IgD-negative memory B cell (primary cell): ENCODE measurements at regions not wholly inside any gene's neighbourhood (a gene's known extent, or its start where the extent isn't known, plus 50 kb on each side); places are given as distances from the start of the nearest gene placed in this dataset.

Source experiments
- H3K27ac Mint-ChIP-seq, 3 donors: one replicate each; pipeline ENCODE4 v1.8.0; 2020 to 2022; ENCODE audit warnings: mild to moderate bottlenecking in 3 of 3, mixed read lengths in 3 of 3, moderate library complexity in 1 of 3
- H3K27me3 Mint-ChIP-seq: one replicate; pipeline ENCODE4 v1.8.0; 2021; ENCODE audit warnings: mixed read lengths
- H3K36me3 Mint-ChIP-seq: one replicate; pipeline ENCODE4 v1.8.0; 2020; ENCODE audit warnings: mild to moderate bottlenecking, mixed read lengths
- H3K4me1 Mint-ChIP-seq, 3 donors: one replicate each; pipeline ENCODE4 v1.8.0; 2020 to 2022; ENCODE audit warnings: mixed read lengths in 3 of 3, mild to moderate bottlenecking in 1 of 3
- H3K4me3 Mint-ChIP-seq, 4 donors: one replicate each; pipeline ENCODE4 v1.8.0; 2020 to 2022; ENCODE audit warnings: mild to moderate bottlenecking in 4 of 4, mixed read lengths in 4 of 4, moderate library complexity in 3 of 4
- H3K9me3 Mint-ChIP-seq, 3 donors: one replicate each; pipeline ENCODE4 v1.8.0; 2020 to 2021; ENCODE audit warnings: mixed read lengths in 3 of 3, mild to moderate bottlenecking in 1 of 3

- no peak overlapping the region for H3K4me3 Mint-ChIP-seq
- no peaks in the 10 kb centered on the region for H3K36me3 Mint-ChIP-seq
- no peak overlapping the region for H3K27ac Mint-ChIP-seq
- H3K4me1 Mint-ChIP-seq, result no peaks in the 10 kb centered on the region
- H3K27me3 Mint-ChIP-seq, result peaks cover 3% of the 10 kb centered on the region
- no peaks in the 10 kb centered on the region for H3K9me3 Mint-ChIP-seq
These were observed 293.0 kb upstream of the PLXNA2 start for GRCh38 chr1:208537198-208537597.

GRCh38 chr1:208538078-208538477 is 293.9 kb upstream of the PLXNA2 start:
- Mint-ChIP-seq H3K9me3 (no peaks in the 10 kb centered on the region), H3K4me3 (no peak overlapping the region), H3K27ac (no peak overlapping the region), H3K27me3 (peaks cover 5% of the 10 kb centered on the region), H3K36me3 (no peaks in the 10 kb centered on the region), H3K4me1 (no peaks in the 10 kb centered on the region)

GRCh38 chr1:208538587-208538986 is 294.4 kb upstream of the PLXNA2 start:
- H3K4me3 Mint-ChIP-seq, result no peak overlapping the region
- no peaks in the 10 kb centered on the region for H3K9me3 Mint-ChIP-seq

GRCh38 chr1:208540724-208541123 is 296.5 kb upstream of the PLXNA2 start:
- Mint-ChIP-seq H3K36me3 (no peaks in the 10 kb centered on the region), H3K27me3 (peaks cover 5% of the 10 kb centered on the region), H3K4me3 (no peak overlapping the region), H3K4me1 (no peaks in the 10 kb centered on the region), H3K9me3 (no peaks in the 10 kb centered on the region), H3K27ac (no peak overlapping the region)

More at GRCh38 chr1:208538587-208538986, 294.4 kb upstream of the PLXNA2 start:
- Mint-ChIP-seq H3K27ac (no peak overlapping the region), H3K36me3 (no peaks in the 10 kb centered on the region), H3K27me3 (peaks cover 5% of the 10 kb centered on the region), H3K4me1 (no peaks in the 10 kb centered on the region)

GRCh38 chr1:208541225-208541855 is 297.2 kb upstream of the PLXNA2 start:
- Mint-ChIP-seq H3K27ac (no peak overlapping the region), H3K9me3 (no peaks in the 10 kb centered on the region), H3K4me1 (no peaks in the 10 kb centered on the region), H3K27me3 (peaks cover 5% of the 10 kb centered on the region), H3K36me3 (no peaks in the 10 kb centered on the region), H3K4me3 (no peak overlapping the region)

GRCh38 chr1:208542309-208542708 is 298.1 kb upstream of the PLXNA2 start:
- Mint-ChIP-seq H3K27ac (no peak overlapping the region), H3K4me3 (no peak overlapping the region), H3K27me3 (peaks cover 4% of the 10 kb centered on the region), H3K9me3 (no peaks in the 10 kb centered on the region), H3K36me3 (no peaks in the 10 kb centered on the region), H3K4me1 (no peaks in the 10 kb centered on the region)

- H3K9me3 Mint-ChIP-seq, result no peaks in the 10 kb centered on the region
- H3K4me3 Mint-ChIP-seq, result no peak overlapping the region
- H3K4me1 Mint-ChIP-seq, result no peaks in the 10 kb centered on the region
- peaks cover 5% of the 10 kb centered on the region for H3K27me3 Mint-ChIP-seq
- H3K27ac Mint-ChIP-seq, result peak overlapping the region in 1 of 3 donors; percentile 8
- H3K36me3 Mint-ChIP-seq, result no peaks in the 10 kb centered on the region
These were observed 299.9 kb upstream of the PLXNA2 start for GRCh38 chr1:208544053-208544452.

- Mint-ChIP-seq H3K36me3 (no peaks in the 10 kb centered on the region), H3K27ac (no peak overlapping the region), H3K4me3 (no peak overlapping the region), H3K4me1 (no peaks in the 10 kb centered on the region), H3K9me3 (no peaks in the 10 kb centered on the region), H3K27me3 (peaks cover 5% of the 10 kb centered on the region)
These were observed 300.6 kb upstream of the PLXNA2 start for GRCh38 chr1:208544794-208545193.

- Mint-ChIP-seq H3K9me3 (no peaks in the 10 kb centered on the region), H3K4me3 (no peak overlapping the region), H3K27me3 (peaks cover 5% of the 10 kb centered on the region), H3K36me3 (no peaks in the 10 kb centered on the region), H3K4me1 (peaks cover 0 to 5% (median 0%) of the 10 kb centered on the region in 3 donors), H3K27ac (no peak overlapping the region)
These were observed 306.8 kb upstream of the PLXNA2 start for GRCh38 chr1:208551024-208551423.

- H3K4me1 Mint-ChIP-seq, result peaks cover 0 to 5% (median 0%) of the 10 kb centered on the region in 3 donors
- H3K36me3 Mint-ChIP-seq, result no peaks in the 10 kb centered on the region
- H3K4me3 Mint-ChIP-seq, result no peak overlapping the region
- no peak overlapping the region for H3K27ac Mint-ChIP-seq
- no peaks in the 10 kb centered on the region for H3K9me3 Mint-ChIP-seq
- H3K27me3 Mint-ChIP-seq, result peaks cover 5% of the 10 kb centered on the region
These were observed 307.6 kb upstream of the PLXNA2 start for GRCh38 chr1:208551633-208552320.

- Mint-ChIP-seq H3K9me3 (no peaks in the 10 kb centered on the region), H3K36me3 (no peaks in the 10 kb centered on the region), H3K27me3 (peaks cover 3% of the 10 kb centered on the region), H3K27ac (no peak overlapping the region), H3K4me3 (no peak overlapping the region), H3K4me1 (peaks cover 0 to 5% (median 0%) of the 10 kb centered on the region in 3 donors)
These were observed 308.7 kb upstream of the PLXNA2 start for GRCh38 chr1:208552928-208553327.

GRCh38 chr1:208556461-208556860 is 312.3 kb upstream of the PLXNA2 start:
- no peak overlapping the region for H3K4me3 Mint-ChIP-seq
- H3K27ac Mint-ChIP-seq, result no peak overlapping the region
- peaks cover 0 to 5% (median 0%) of the 10 kb centered on the region in 3 donors for H3K4me1 Mint-ChIP-seq
- H3K27me3 Mint-ChIP-seq, result peaks cover 3% of the 10 kb centered on the region
- H3K9me3 Mint-ChIP-seq, result no peaks in the 10 kb centered on the region
- no peaks in the 10 kb centered on the region for H3K36me3 Mint-ChIP-seq

- Mint-ChIP-seq H3K4me1 (peaks cover 0 to 5% (median 0%) of the 10 kb centered on the region in 3 donors), H3K27me3 (peaks cover 3% of the 10 kb centered on the region), H3K9me3 (no peaks in the 10 kb centered on the region), H3K36me3 (no peaks in the 10 kb centered on the region), H3K27ac (no peak overlapping the region), H3K4me3 (no peak overlapping the region)
These were observed 313.0 kb upstream of the PLXNA2 start for GRCh38 chr1:208557046-208557722.

GRCh38 chr1:208557723-208558094 is 313.5 kb upstream of the PLXNA2 start:
- H3K4me3 Mint-ChIP-seq, result no peak overlapping the region
- H3K27ac Mint-ChIP-seq, result no peak overlapping the region
- peaks cover 2% of the 10 kb centered on the region for H3K27me3 Mint-ChIP-seq
- H3K9me3 Mint-ChIP-seq, result peaks cover 0 to 3% (median 0%) of the 10 kb centered on the region in 3 donors
- H3K4me1 Mint-ChIP-seq, result peaks cover 0 to 5% (median 0%) of the 10 kb centered on the region in 3 donors
- H3K36me3 Mint-ChIP-seq, result no peaks in the 10 kb centered on the region

GRCh38 chr1:208559597-208560329 is 315.6 kb upstream of the PLXNA2 start:
- Mint-ChIP-seq H3K27me3 (peaks cover 2% of the 10 kb centered on the region), H3K9me3 (peaks cover 0 to 3% (median 0%) of the 10 kb centered on the region in 3 donors), H3K36me3 (no peaks in the 10 kb centered on the region)

More at GRCh38 chr1:208559597-208560329, 315.6 kb upstream of the PLXNA2 start:
- Mint-ChIP-seq H3K4me3 (no peak overlapping the region), H3K4me1 (peaks cover 0 to 5% (median 0%) of the 10 kb centered on the region in 3 donors), H3K27ac (no peak overlapping the region)
